HepG2 (cell line): ENCODE measurements at regions not wholly inside any gene's neighbourhood (a gene's known extent, or its start where the extent isn't known, plus 50 kb on each side); places are given as distances from the start of the nearest gene placed in this dataset.

Experiments used
- ATAC-seq: fragments of 200-7000 bp; cut with Tn5 transposase; 3 replicates; pipeline ENCODE4 v1.9.1; 2020; ENCODE audit warnings: mild to moderate bottlenecking, moderate library complexity
- BruUV-seq: library from RNA; stranded (reverse); fragments of 400-500 nt; replicated peaks from 2 replicates; lab custom pipeline; 2021; lab: Mats Ljungman, UMichigan
- CTCF ChIA-PET: fragments of 300-600 bp; formaldehyde crosslinking; extraction: SDS; loops from one replicate; lab custom pipeline; 2021; ENCODE audit warnings: low total read pairs, inconsistent platforms, low intra/inter-chr PET ratio; lab: Yijun Ruan, JAX
- POLR2A ChIA-PET: fragments of 350-600 bp; sonication (Branson Sonifier 250); formaldehyde crosslinking; loops from one replicate; lab custom pipeline; 2020; ENCODE audit warnings: antibody characterized with exemption, inconsistent platforms; lab: Yijun Ruan, JAX
- DNase-seq: peaks from one replicate; pipeline ENCODE4 v3.0.0-alpha.2; 2015; ENCODE audit warnings: low spot score
- FAIRE-seq: peaks from 3 replicates; lab custom pipeline; 2011; peaks lifted over from hg19 to GRCh38; lab: Jason Lieb, UNC
- H2AFZ ChIP-seq: one replicate; pipeline ENCODE4 v1.6.1; 2011; ENCODE audit warnings: low read length, inconsistent platforms
- H3K27ac ChIP-seq: fragments of 300-600 bp; 3 replicates; pipeline ENCODE4 v1.8.0; 2011; ENCODE audit warnings: mixed run types, mild to moderate bottlenecking, mixed read lengths, low read length, inconsistent platforms; ENCODE audit not compliant: insufficient read depth; ENCODE audit errors: extremely low read length
- H3K27me3 ChIP-seq, 2 experiments: fragments of 200-600 bp in 1 of 2; 2 replicates in 1 of 2; 3 replicates in 1 of 2; pipeline versions ENCODE4 v1.6.0 to v1.8.0; 2011; ENCODE audit warnings: low read length in 2 of 2, mild to moderate bottlenecking in 2 of 2, moderate library complexity in 2 of 2, inconsistent platforms in 1 of 2; ENCODE audit not compliant: insufficient read depth in 2 of 2, control insufficient read depth in 1 of 2
- H3K36me3 ChIP-seq, 2 experiments: fragments of 200-600 bp in 1 of 2; replicated peaks in 1 of 2; 2 replicates in 1 of 2; 3 replicates in 1 of 2; pipeline versions ENCODE4 v1.5.1 to v1.8.0; 2011; ENCODE audit warnings: low read length in 2 of 2, inconsistent platforms in 1 of 2; ENCODE audit not compliant: insufficient read depth in 2 of 2, control insufficient read depth in 1 of 2
- H3K4me1 ChIP-seq: 2 replicates; pipeline ENCODE4 v1.5.1; 2012; ENCODE audit warnings: low read length, inconsistent platforms; ENCODE audit not compliant: insufficient read depth
- H3K4me2 ChIP-seq: 2 replicates; pipeline ENCODE4 v1.6.0; 2011; ENCODE audit warnings: low read depth, low read length, inconsistent platforms
- H3K4me3 ChIP-seq, 3 experiments: fragments of 200-600 bp in 1 of 3; sonication (generic), shearing (Covaris generic) in 1 of 3; replicated peaks in 1 of 3; 2 replicates each; pipeline ENCODE4 v1.5.1; 2011 to 2016; ENCODE audit warnings: low read length in 3 of 3, inconsistent platforms in 2 of 3, low read depth in 2 of 3, mild to moderate bottlenecking in 2 of 3, control low read depth in 1 of 3, mixed read lengths in 1 of 3; ENCODE audit not compliant: insufficient read depth in 1 of 3
- H3K79me2 ChIP-seq: one replicate; pipeline ENCODE4 v1.6.1; 2011; ENCODE audit warnings: low read length, inconsistent platforms; ENCODE audit not compliant: insufficient read depth
- H3K9ac ChIP-seq: 2 replicates; pipeline ENCODE4 v1.6.0; 2011; ENCODE audit warnings: mild to moderate bottlenecking, low read depth, low read length, inconsistent platforms; ENCODE audit not compliant: insufficient read depth
- H3K9me3 ChIP-seq: 2 replicates; pipeline ENCODE4 v1.5.1; 2012; ENCODE audit warnings: mild to moderate bottlenecking, low read length
- H4K20me1 ChIP-seq: 2 replicates; pipeline ENCODE4 v1.6.0; 2011; ENCODE audit warnings: inconsistent platforms, mild to moderate bottlenecking, low read length, moderate library complexity; ENCODE audit not compliant: insufficient read depth
- ELF3 ChIP-seq: IDR thresholded peaks from 2 replicates; pipeline ENCODE4 v1.6.1; 2016; ENCODE audit warnings: missing genetic modification reagents, missing compliant biosample characterization
- GABPB1 ChIP-seq: IDR thresholded peaks from 2 replicates; pipeline ENCODE4 v1.6.1; 2016; ENCODE audit warnings: mild to moderate bottlenecking, missing genetic modification reagents, moderate library complexity, missing compliant biosample characterization
- MAFF ChIP-seq: IDR thresholded peaks from 2 replicates; pipeline ENCODE4 v1.6.1; 2011; ENCODE audit warnings: low read depth, low read length, improper control_type of control experiment
- MTF1 ChIP-seq: sonication (generic); formaldehyde crosslinking; IDR thresholded peaks from 2 replicates; pipeline ENCODE4 v1.5.0; 2020; ENCODE audit warnings: missing genetic modification reagents
- RCOR2 ChIP-seq: IDR thresholded peaks from 2 replicates; pipeline ENCODE4 v1.6.1; 2016; ENCODE audit warnings: missing biosample characterization, missing genetic modification reagents
- SP5 ChIP-seq: IDR thresholded peaks from 2 replicates; pipeline ENCODE4 v1.6.1; 2016; ENCODE audit warnings: low read depth, borderline replicate concordance
- STAT6 ChIP-seq: sonication (generic); formaldehyde crosslinking; IDR thresholded peaks from 2 replicates; pipeline ENCODE4 v1.4.0; 2020; ENCODE audit warnings: missing genetic modification reagents, mild to moderate bottlenecking, borderline replicate concordance
- THAP7 ChIP-seq: sonication (generic); formaldehyde crosslinking; IDR thresholded peaks from 2 replicates; pipeline ENCODE4 v1.8.1; 2023; ENCODE audit warnings: mild to moderate bottlenecking, missing genetic modification reagents
- ZBTB39 ChIP-seq: sonication (generic); formaldehyde crosslinking; IDR thresholded peaks from 2 replicates; pipeline ENCODE4 v1.5.0; 2020; ENCODE audit warnings: missing genetic modification reagents
- ZKSCAN8 ChIP-seq: IDR thresholded peaks from 2 replicates; pipeline ENCODE4 v1.6.1; 2016; ENCODE audit warnings: borderline replicate concordance, missing genetic modification reagents, missing compliant biosample characterization
- ZNF382 ChIP-seq: sonication (generic); formaldehyde crosslinking; IDR thresholded peaks from 2 replicates; pipeline ENCODE4 v1.5.0; 2020; ENCODE audit warnings: missing genetic modification reagents, mild to moderate bottlenecking, borderline replicate concordance
- ZNF407 ChIP-seq: sonication (generic); formaldehyde crosslinking; IDR thresholded peaks from one replicate; pipeline ENCODE4 v1.5.1; 2020; ENCODE audit warnings: mild to moderate bottlenecking, missing genetic modification reagents; ENCODE audit errors: not compliant biosample characterization
- WGBS: methylation state at CpG from one replicate; pipeline ENCODE4 v1.1.6; 2017; ENCODE audit warnings: low lambda C conversion rate; 5-methylcytosine and 5-hydroxymethylcytosine counted together
- in situ Hi-C: cut with HindIII; loops from 2 replicates; pipeline ENCODE4 v1.10.0; 2017; ENCODE audit warnings: low pct_unique_long_range_greater_than_20kb; ENCODE audit not compliant: extremely low pct_ligation_motif_present
- intact Hi-C: fragments of 100-400 bp; cut with micrococcal nuclease; formaldehyde crosslinking; loops from one replicate; pipeline ENCODE4 v1.10.0; 2022; ENCODE audit not compliant: unreplicated experiment

- POLR2A ChIA-PET: no interaction called here
- no peak for FAIRE-seq
- TF ChIP-seq ZNF382 (CRISPR knock-in tag) (no peak), RCOR2 (CRISPR knock-in tag) (no peak), ZBTB39 (CRISPR knock-in tag) (no peak), ZNF407 (CRISPR knock-in tag) (no peak), GABPB1 (no peak), MTF1 (no peak), THAP7 (CRISPR knock-in tag) (no peak), ZKSCAN8 (CRISPR knock-in tag) (no peak), MAFF (no peak), SP5 (no peak), ELF3 (CRISPR knock-in tag) (no peak), STAT6 (CRISPR knock-in tag) (no peak)
Observed at GRCh38 chr10:9789996-9790395, 1227.7 kb upstream of the CELF2 start.

More at GRCh38 chr10:9789996-9790395, 1227.7 kb upstream of the CELF2 start:
- Histone ChIP-seq H3K79me2 (no peaks in the 10 kb centered on the region), H2AFZ (no peak overlapping the region), H3K27ac (no peak overlapping the region), H3K9ac (no peak overlapping the region), H3K36me3 (no peaks in the 10 kb centered on the region), H3K4me3 (no peak overlapping the region), H3K27me3 (no peaks in the 10 kb centered on the region), H3K9me3 (peaks cover 90% of the 10 kb centered on the region), H3K4me2 (no peak overlapping the region), H4K20me1 (no peaks in the 10 kb centered on the region), H3K4me1 (no peaks in the 10 kb centered on the region)
- no peak for ATAC-seq
- no TSS peak for BruUV-seq
- 4% methylated on average over 5 of the region's 5 CpGs for WGBS
- no peak for DNase-seq
- CTCF ChIA-PET: no interaction called here
- intact Hi-C loops (no loop called here), in situ Hi-C loops (no loop called here)
